ENCODE measurements at regions not wholly inside any gene's neighbourhood (a gene's known extent, or its start where the extent isn't known, plus 50 kb on each side); places are given as distances from the start of the nearest gene placed in this dataset.

DNA sequence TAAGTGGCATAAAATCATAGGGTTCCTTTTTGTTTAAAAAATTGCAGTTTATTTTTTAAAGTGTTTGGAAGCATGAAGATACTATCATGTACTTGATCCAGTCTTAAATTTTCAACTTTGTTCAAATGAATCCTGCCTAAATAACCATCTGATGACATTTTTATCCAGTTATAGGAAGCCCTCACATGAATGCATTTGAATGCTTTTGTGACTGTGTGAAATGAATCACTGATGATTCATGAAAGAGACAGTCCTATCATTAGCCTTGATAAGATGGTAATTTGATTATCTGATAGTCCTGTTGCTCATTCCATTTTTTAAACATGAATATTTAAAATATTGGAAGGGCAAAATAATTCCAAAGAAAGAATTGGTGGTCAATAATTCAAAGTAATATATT lies 401.9 kb upstream of the ROBO2 start:
- TF ChIP-seq, protein P1, sequence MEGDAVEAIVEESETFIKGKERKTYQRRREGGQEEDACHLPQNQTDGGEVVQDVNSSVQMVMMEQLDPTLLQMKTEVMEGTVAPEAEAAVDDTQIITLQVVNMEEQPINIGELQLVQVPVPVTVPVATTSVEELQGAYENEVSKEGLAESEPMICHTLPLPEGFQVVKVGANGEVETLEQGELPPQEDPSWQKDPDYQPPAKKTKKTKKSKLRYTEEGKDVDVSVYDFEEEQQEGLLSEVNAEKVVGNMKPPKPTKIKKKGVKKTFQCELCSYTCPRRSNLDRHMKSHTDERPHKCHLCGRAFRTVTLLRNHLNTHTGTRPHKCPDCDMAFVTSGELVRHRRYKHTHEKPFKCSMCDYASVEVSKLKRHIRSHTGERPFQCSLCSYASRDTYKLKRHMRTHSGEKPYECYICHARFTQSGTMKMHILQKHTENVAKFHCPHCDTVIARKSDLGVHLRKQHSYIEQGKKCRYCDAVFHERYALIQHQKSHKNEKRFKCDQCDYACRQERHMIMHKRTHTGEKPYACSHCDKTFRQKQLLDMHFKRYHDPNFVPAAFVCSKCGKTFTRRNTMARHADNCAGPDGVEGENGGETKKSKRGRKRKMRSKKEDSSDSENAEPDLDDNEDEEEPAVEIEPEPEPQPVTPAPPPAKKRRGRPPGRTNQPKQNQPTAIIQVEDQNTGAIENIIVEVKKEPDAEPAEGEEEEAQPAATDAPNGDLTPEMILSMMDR (conservative IDR thresholded peaks at IDR 0.05), result no peak
- no peak for TF ChIP-seq EZH2 (IDR thresholded peaks at IDR 0.05; ENCODE audit: low read depth)

Data from PC-9 (cell line).